NOMO-1 (cell line): ENCODE measurements at regions not wholly inside any gene's neighbourhood (a gene's known extent, or its start where the extent isn't known, plus 50 kb on each side); places are given as distances from the start of the nearest gene placed in this dataset.

Experiments
- DNase-seq, 2 experiments: peaks; one replicate each; lab custom pipeline; 2025; ENCODE audit not compliant: unreplicated experiment in 2 of 2; lab: John Stamatoyannopoulos, UW

GRCh38 chr18:10009321-10010144, 95.7 kb downstream of the VAPA start:
- no peak for DNase-seq

DNA sequence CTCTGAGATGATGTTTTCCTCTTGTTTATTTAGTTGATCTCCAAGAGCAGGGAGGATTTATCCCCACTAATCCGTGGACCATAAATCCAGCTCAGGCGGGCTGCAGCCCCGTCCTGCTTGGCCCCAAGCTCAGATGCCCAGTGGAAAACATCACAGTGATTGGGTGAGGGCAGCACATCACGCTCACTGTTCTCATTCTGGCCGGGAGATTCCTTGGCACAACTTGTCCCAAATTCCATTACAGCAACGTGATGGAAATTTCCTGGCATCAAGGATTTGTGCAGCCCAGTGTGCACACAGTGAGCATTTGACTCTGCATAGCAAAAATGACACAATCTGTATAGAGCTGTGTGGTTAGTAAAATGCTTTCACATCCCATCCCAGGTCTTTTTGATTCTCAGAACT, 96.8 kb downstream of the VAPA start:
- DNase-seq = peak in 1 of 2 experiments; percentile 80

DNA sequence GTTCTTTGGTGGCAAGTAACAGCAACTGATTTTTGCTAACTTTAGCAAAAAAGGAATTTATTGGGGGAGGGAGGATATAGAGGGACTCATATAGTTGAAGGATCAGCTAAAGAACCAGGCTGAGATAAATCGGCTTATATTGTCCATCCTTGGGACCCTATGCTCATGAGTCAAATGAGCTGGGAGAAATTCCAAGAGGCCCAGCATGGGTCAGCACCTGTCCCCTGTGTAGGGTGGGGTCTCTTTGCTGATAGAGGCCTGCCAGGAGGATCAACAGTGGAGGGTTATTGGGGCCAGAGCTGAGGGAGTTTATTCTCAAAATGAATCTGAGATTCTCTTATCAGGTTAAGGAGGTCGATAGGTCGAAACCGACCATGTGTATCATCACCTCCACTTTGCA, 97.2 kb downstream of the VAPA start:
- DNase-seq = no peak

DNA sequence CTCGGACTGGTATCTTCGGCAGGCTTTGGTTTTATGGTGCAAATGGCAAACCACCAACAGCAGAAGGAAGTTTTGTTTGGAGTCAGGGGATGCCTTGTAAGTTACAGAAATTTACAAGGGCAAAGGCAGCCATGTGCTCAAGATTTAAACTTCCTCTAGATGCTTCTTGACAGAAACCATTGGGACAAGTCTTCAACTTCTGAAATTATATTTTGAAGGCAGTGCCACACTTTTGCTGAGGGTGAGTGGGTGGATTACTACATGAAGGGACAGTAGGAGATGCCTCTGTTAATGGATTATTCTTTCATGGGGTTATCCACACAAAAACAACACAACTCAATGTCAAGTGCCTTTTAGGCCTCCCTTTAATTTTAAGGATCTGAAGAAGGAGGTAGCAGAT, 97.9 kb downstream of the VAPA start:
- DNase-seq = no peak

GRCh38 chr18:10012526-10012925, 98.7 kb downstream of the VAPA start:
- DNase-seq = no peak

DNA sequence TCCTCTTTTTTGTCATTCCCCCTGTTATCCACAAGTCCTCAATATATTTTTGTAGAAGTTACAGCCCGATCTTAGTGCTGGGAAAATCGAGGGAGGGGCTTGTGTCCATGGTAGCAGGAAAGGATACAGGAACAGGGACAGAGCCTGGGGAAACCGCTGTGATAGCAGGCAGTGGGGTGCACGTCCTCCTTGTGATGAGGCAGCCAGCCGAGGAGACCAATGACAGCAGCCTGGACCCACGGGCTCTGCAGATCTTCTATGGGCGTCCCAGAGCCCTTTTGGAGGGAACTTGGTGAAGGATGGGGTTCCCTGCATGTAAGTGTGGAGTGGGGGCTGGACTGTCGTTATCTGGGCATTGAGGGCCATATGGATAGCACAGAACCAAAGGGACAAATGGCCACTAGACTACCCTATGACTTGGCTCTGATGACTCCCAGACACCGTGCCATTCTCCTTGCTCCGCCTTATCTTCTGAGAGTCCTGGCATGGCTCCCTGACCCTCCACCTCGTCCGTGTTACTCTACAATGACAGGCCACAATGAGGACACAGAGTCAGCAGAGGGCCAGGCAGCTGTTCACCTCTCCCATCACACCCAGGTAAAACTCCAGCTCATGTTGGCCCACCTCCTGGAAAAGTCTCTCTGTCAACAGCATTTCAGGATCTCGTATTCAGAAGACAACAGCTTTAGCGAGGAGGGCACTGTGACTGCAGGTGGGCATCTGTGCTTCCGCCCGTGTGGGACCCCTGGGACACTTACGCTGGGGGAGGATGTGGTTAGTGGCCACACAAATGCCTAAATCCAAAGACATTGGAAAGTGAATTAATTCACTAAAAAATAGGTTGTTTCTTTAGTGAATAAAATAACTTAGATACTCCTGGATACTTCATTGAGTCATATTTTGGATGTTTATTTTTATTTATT, 100.1 kb downstream of the VAPA start:
- no peak for DNase-seq

DNA sequence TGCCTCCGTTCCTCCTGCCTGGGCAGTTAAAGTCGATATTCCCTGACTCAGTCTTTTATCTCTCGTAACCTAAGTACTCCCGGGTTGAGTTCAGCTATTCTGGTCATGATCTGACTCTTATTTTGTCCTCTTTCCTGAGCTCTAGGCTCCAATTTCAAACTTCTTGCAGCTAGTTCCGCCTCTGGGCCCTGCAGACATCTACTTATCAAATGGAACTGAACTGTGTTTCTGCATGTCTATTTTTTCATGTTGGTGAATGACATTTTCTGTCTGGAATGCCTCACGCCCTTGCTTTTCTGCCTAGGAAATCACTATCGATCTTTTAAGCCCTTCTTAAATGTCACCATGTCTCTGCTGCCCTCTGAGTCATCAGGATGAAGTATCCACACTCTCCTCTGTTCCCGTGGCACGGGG, 101.5 kb downstream of the VAPA start:
- DNase-seq = no peak

DNA sequence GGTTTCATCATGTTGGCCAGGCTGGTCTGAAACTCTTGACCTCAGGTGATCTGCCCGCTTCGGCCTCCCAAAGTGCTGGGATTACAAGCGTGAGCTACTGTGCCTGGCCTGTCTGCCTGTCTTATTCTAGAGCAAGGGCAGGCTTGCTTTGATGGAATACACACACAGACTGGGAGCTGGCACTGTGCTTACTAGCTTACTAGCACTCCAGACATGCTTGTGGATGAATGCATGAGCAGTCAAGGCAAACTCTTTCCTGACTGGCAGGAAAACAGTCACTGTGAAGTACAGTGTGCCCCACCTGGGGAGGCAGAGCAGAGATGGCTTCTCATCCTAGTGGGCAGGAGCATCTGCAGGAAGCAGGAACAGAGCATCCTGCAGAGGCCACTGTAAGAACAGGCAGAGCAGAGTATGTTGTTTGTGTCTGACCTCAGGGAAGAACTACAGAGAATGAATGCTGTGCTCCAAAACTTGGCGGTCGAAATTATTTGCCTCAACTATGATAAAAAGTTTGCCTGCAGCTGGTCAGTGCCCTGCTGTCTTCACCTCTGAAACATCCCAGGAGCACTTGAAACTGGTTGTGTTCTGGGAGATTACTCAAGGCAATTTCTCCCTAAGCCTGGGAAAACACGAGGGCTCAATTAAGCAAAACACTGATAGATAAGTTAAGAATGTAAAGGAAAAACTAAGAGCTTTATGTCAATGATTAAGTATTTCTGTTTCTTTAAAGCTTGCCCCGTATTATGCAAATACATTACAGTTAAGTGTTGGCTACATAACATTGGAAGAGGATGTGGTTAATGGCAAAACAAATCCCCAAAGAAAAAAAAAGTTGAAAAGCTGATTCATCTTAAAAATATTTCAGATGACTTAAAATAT, 102.4 kb downstream of the VAPA start:
- peak; percentile 67 to 75 for DNase-seq

GRCh38 chr18:10017043-10017442, 103.2 kb downstream of the VAPA start:
- no peak for DNase-seq

GRCh38 chr18:10018289-10018688, 104.5 kb downstream of the VAPA start:
- DNase-seq = no peak

- DNase-seq = peak; percentile 75 to 87
These were observed 106.4 kb downstream of the VAPA start for GRCh38 chr18:10020171-10020570.

DNA sequence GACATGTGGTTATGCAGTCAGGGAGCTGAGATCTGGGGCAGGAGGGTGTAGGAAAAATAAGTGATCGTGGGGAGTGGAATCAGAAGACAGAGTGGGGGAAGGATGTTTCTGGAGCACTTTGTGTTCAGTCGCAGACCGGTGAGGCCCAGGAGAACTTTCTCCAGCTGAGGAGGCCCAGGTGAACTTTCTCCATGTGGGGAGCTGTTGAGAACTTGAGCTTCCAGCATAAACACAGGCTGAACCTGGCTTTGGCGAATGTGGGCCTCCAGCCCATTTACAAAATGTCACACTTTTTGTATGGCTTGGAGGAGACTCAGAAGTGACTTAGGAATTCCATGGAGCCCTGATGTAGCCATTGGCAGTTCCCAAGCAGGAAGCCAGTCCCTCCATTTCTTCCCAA, 108.5 kb downstream of the VAPA start:
- DNase-seq = no peak

GRCh38 chr18:10023853-10024570, 110.2 kb downstream of the VAPA start:
- peak in 1 of 2 experiments; percentile 66 for DNase-seq

DNA sequence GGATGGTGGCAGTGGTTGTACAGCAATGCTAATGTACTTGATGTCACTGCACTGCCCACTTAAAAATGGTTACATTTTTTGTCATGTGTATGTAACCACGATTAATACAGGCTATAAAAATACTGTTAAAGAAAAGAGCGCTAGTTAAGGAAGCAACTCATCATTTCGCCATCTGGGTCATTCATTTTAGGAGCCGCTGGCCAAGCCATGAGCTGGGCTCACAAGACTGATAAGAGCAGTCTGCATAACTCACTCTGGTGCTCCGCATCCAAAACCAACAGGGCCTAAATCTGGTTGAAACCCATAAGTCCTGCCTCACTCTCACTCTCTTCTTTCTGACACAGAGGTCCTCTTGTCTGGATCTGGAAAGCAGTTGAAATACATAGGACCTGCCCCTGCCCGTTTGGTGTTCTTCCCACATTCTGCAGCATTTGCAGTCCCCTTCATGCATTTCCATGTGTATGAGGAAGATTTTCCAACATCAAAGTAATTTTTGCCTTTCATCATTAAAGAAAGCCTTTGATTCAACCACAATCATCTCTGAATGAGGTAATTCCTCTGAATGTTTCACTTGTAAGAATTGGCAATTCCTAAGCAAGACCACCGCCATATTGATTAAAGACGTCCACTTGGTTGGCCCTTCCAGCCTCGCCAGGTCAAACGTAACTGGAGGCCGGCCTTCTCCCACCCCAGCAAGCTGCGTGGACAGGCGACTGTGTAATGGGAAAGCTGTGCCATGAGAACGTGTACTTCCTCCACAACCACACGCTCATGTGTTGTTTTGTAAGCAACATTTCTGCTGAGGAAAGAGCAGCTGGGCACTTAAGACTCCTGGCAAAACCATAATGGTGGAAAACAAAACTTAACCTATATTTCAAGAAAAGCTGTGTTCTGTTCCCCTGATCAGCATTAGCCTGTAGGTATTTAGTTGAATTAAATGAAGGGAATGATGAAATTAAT, 112.2 kb downstream of the VAPA start:
- no peak for DNase-seq

DNA sequence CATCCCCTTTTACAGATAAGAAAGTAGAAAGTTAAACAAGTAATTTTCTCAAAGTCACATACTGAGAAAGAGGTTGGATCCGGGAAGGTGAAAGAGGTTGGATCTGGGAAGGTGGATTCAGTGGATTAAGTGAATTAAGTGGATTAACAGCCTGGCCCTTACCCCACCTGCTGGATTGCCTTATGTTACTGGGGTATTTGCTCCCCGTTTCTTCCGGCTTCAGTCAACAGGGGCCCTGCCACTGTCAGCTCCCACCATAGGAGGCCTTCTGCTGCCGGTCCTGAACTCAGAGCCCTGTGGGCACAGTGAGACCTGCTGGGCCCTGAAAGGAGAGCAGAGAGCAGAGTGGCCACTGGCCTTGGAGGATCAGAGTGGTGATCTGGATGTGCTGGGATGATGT, 113.2 kb downstream of the VAPA start:
- no peak for DNase-seq

- DNase-seq = no peak
These were observed 113.6 kb downstream of the VAPA start for GRCh38 chr18:10027461-10027860.

- no peak for DNase-seq
These were observed 115.9 kb downstream of the VAPA start for GRCh38 chr18:10029711-10030110.

DNA sequence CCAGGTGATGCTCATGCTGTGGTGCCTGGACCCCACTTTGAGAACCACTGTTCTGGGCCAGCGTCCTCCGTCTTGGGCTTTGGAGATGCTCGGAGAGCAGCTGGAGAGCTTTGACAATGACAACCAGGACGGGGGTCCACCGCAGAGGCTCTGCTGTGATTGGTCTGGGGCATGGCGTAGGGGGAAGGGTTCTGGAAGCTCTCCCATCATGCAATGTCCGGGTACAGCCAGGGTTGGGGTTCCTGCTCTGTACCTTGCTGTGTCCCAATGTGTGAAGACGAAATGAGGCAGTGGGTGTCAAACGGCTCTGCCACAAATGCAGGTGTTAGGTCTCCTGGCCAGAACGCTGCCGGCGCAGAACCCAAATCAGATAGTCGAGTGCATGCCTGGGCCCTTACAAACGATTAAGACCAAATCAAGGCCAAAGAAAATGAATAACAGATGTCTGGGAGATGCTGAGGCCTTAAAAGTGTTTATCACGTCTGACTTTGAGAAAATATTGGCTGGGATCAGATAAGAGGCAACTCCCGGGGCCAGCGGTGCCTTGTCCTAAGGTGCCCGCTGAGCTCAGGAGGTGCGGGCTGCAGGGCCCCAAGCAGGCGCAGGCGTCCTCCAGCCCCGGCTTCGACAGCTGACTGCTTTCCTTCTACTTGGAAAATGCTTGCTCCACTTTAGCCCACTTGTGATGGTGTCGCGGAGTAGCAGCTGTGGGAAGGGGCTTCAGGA, 117.2 kb downstream of the VAPA start:
- no peak for DNase-seq
